T-helper 17 cell (primary cell): ENCODE measurements at regions not wholly inside any gene's neighbourhood (a gene's known extent, or its start where the extent isn't known, plus 50 kb on each side); places are given as distances from the start of the nearest gene placed in this dataset.

Experiments used
- ATAC-seq: fragments of 150-1000 bp; cut with Tn5 transposase; 2 replicates; pipeline ENCODE4 v1.10.0; 2021; ENCODE audit warnings: mild to moderate bottlenecking, moderate library complexity
- DNase-seq, 3 donors: peaks; one replicate each; pipeline versions ENCODE4 v3.0.0 to v3.0.0-alpha.2; 2020 to 2021
- H3K9me3 ChIP-seq: one replicate; pipeline ENCODE4 v1.7.0; 2013; ENCODE audit warnings: low read length, mild to moderate bottlenecking; ENCODE audit not compliant: control insufficient read depth, poor library complexity, severe bottlenecking
- H3K27ac Mint-ChIP-seq: one replicate; pipeline ENCODE4 v1.8.0; 2022; ENCODE audit warnings: mild to moderate bottlenecking, moderate library complexity, mixed read lengths
- H3K27me3 Mint-ChIP-seq: one replicate; pipeline ENCODE4 v1.8.0; 2022; ENCODE audit warnings: mixed read lengths
- H3K36me3 Mint-ChIP-seq: one replicate; pipeline ENCODE4 v1.8.0; 2022; ENCODE audit warnings: low read depth, mixed read lengths
- H3K4me1 Mint-ChIP-seq: one replicate; pipeline ENCODE4 v1.8.0; 2022; ENCODE audit warnings: mild to moderate bottlenecking, mixed read lengths
- H3K4me3 Mint-ChIP-seq: one replicate; pipeline ENCODE4 v1.8.0; 2022; ENCODE audit warnings: mild to moderate bottlenecking, moderate library complexity, mixed read lengths

GRCh38 chrX:69387567-69388487, 116.3 kb upstream of the NALF2 start:
- no peak overlapping the region for H3K27ac Mint-ChIP-seq
- H3K4me1 Mint-ChIP-seq = peaks cover 6% of the 10 kb centered on the region
- H3K36me3 Mint-ChIP-seq = no peaks in the 10 kb centered on the region
- ATAC-seq = no peak
- no peaks in the 10 kb centered on the region for H3K9me3 ChIP-seq
- H3K4me3 Mint-ChIP-seq = no peak overlapping the region
- H3K27me3 Mint-ChIP-seq = peaks cover 8% of the 10 kb centered on the region
- DNase-seq = peak in 2 of 3 donors; percentile 7 to 10

DNA sequence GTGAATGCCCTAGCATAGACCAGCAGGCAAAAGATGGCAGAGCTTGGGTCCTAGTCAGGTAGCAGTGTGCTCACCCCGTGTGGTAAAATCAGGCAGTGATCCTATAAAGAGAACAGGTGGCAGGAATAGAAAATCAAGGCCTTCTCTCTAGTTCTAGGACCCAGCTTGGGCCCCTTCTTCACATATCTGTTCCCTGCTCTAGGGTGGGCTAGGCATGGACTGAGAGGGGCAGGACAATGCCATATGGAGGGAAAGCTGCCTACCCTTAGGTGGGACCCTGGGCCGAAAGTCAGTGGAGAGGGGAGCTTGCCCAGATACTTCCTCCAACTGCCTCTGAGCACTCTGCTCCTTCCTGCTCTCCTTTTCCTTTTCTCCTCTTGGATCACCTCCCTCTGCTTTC, 117.4 kb upstream of the NALF2 start:
- Mint-ChIP-seq H3K36me3 (no peaks in the 10 kb centered on the region), H3K27ac (no peak overlapping the region), H3K4me3 (no peak overlapping the region), H3K4me1 (peaks cover 6% of the 10 kb centered on the region), H3K27me3 (peaks cover 8% of the 10 kb centered on the region)
- no peak for ATAC-seq
- H3K9me3 ChIP-seq = no peaks in the 10 kb centered on the region
- DNase-seq = no peak

DNA sequence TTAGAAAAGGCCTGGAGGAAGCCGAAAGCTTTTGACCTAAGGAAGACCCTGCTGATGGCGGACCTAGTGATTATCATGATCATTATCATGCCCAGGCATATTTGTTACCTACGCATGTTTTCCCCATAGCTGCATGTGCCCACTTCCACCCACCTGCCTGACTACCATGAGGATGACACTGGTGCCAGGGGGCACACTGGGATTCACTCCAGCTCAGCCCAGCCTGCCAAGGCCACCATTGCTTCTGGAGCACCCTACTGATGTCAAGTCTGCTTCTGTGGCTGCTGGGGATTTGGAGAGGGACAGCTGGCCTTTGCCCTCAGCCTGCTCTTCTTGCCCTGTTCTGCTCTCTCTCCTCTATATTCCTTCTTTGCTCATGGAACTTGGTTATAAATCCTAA, 124.7 kb upstream of the NALF2 start:
- H3K27me3 Mint-ChIP-seq = no peaks in the 10 kb centered on the region
- ATAC-seq (no peak), DNase-seq (no peak)
- no peak overlapping the region for H3K27ac Mint-ChIP-seq
- H3K4me3 Mint-ChIP-seq = no peak overlapping the region
- no peaks in the 10 kb centered on the region for H3K36me3 Mint-ChIP-seq
- H3K9me3 ChIP-seq = no peaks in the 10 kb centered on the region
- no peaks in the 10 kb centered on the region for H3K4me1 Mint-ChIP-seq

GRCh38 chrX:69374569-69374968, 129.6 kb upstream of the NALF2 start:
- H3K4me3 Mint-ChIP-seq = no peak overlapping the region
- peaks cover 8% of the 10 kb centered on the region for H3K36me3 Mint-ChIP-seq
- ATAC-seq (no peak), DNase-seq (no peak)
- H3K27me3 Mint-ChIP-seq = peaks cover 5% of the 10 kb centered on the region
- H3K9me3 ChIP-seq = no peaks in the 10 kb centered on the region
- no peak overlapping the region for H3K27ac Mint-ChIP-seq
- H3K4me1 Mint-ChIP-seq = no peaks in the 10 kb centered on the region

DNA sequence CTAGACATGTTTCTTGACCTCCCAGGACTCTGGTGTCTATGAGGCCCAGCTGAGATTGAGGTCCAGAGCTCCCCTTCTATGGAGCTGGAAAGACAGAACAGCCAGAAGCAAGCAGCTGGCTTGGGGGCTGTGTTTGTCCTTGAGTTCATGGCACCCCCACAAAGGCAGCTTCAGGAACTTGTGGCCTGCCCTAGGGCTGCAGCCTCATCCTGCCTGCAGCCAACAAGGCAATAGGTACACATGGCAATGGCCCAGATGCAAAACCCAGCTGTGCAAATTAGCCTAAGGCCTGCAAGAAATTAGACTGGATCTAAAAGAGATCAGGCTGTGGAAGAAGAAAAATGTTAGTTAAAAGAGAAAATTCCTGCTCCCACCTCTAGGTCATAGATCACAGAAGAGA, 131.7 kb upstream of the NALF2 start:
- Mint-ChIP-seq H3K4me1 (no peaks in the 10 kb centered on the region), H3K27ac (no peak overlapping the region), H3K36me3 (peaks cover 8% of the 10 kb centered on the region), H3K4me3 (no peak overlapping the region), H3K27me3 (peaks cover 5% of the 10 kb centered on the region)
- no peaks in the 10 kb centered on the region for H3K9me3 ChIP-seq
- no peak for DNase-seq
- no peak for ATAC-seq

DNA sequence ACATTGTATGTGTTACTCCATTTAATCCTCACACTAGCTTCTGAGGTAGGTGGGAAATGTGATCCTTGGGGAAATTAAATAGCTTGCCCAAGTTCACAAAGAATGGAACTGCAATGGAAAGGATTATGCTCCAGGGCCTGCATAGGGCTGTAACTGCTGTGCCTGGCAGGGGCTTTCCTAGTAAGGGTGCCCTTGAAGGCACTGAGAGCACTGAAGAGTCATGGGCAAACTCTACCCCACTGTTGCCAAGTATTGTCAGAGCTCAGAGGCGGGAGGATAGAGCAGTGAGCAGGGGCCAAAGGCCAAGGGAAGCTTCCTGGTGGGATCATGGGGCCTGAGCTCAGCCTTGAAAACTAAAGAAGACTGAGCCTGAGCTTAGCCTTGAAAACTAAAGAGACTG, 133.0 kb upstream of the NALF2 start:
- Mint-ChIP-seq H3K4me3 (no peak overlapping the region), H3K27ac (no peak overlapping the region), H3K4me1 (no peaks in the 10 kb centered on the region), H3K36me3 (peaks cover 8% of the 10 kb centered on the region), H3K27me3 (peaks cover 5% of the 10 kb centered on the region)
- no peak for ATAC-seq
- no peak for DNase-seq
- H3K9me3 ChIP-seq = no peaks in the 10 kb centered on the region

- H3K4me3 Mint-ChIP-seq = no peak overlapping the region
- H3K36me3 Mint-ChIP-seq = peaks cover 8% of the 10 kb centered on the region
- DNase-seq = no peak
- no peaks in the 10 kb centered on the region for H3K9me3 ChIP-seq
- no peaks in the 10 kb centered on the region for H3K4me1 Mint-ChIP-seq
- no peak for ATAC-seq
- H3K27ac Mint-ChIP-seq = no peak overlapping the region
- H3K27me3 Mint-ChIP-seq = peaks cover 5% of the 10 kb centered on the region
Measured at GRCh38 chrX:69369999-69370398, 134.1 kb upstream of the NALF2 start.

- Mint-ChIP-seq H3K27ac (no peak overlapping the region), H3K4me3 (no peak overlapping the region), H3K27me3 (no peaks in the 10 kb centered on the region), H3K4me1 (no peaks in the 10 kb centered on the region), H3K36me3 (no peaks in the 10 kb centered on the region)
- no peaks in the 10 kb centered on the region for H3K9me3 ChIP-seq
- DNase-seq (no peak), ATAC-seq (no peak)
Measured at GRCh38 chrX:69366183-69366582, 137.9 kb upstream of the NALF2 start.

GRCh38 chrX:69365755-69366154, 138.4 kb upstream of the NALF2 start:
- no peak for ATAC-seq

DNA sequence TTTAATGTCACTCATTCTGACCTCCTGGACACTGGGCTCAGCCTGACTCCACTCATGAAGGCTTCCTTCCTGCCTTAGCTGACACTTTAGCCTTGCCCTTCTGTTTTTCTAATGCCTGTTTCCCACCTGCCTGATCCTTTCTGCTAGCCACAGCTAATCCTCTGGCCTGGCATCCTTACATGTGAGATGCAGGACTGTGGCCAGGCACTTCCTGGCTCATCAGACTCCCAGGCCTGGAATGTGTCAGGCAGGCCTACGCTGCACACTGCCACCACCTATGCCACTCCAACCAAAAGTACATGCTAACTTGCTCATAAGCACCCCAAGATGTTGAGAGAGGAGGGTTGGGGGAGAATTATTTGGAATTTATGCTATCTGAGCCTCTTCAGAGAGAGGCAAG, 138.8 kb upstream of the NALF2 start:
- DNase-seq (no peak), ATAC-seq (no peak)
- H3K36me3 Mint-ChIP-seq = no peaks in the 10 kb centered on the region
- no peaks in the 10 kb centered on the region for H3K9me3 ChIP-seq
- no peaks in the 10 kb centered on the region for H3K4me1 Mint-ChIP-seq
- no peaks in the 10 kb centered on the region for H3K27me3 Mint-ChIP-seq
- H3K4me3 Mint-ChIP-seq = no peak overlapping the region
- H3K27ac Mint-ChIP-seq = no peak overlapping the region

More at GRCh38 chrX:69365755-69366154, 138.4 kb upstream of the NALF2 start:
- H3K4me3 Mint-ChIP-seq = no peak overlapping the region
- H3K36me3 Mint-ChIP-seq = no peaks in the 10 kb centered on the region
- no peaks in the 10 kb centered on the region for H3K4me1 Mint-ChIP-seq
- no peaks in the 10 kb centered on the region for H3K27me3 Mint-ChIP-seq
- H3K27ac Mint-ChIP-seq = no peak overlapping the region
- H3K9me3 ChIP-seq = no peaks in the 10 kb centered on the region
- no peak for DNase-seq

DNA sequence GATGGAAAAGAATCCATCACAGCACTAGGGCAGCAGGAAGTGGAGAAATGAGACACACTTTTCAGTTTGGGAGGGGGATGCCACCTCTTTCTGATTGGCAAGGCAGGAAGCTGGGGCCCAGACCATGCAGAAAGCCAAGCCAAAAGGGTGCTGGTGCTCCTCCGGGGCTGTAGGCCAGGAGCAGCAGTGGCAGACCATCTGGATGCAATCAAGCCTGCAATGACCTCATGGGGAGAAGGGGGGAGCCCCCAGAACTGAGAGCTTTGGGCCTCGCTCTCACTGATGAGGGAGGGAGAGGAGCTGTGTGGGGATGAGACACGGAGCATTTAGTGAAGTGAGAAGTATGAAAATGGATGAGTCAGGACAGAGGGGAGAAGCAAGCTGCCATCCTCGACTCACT, 141.3 kb upstream of the NALF2 start:
- Mint-ChIP-seq H3K4me1 (no peaks in the 10 kb centered on the region), H3K4me3 (no peak overlapping the region), H3K27me3 (no peaks in the 10 kb centered on the region), H3K27ac (no peak overlapping the region), H3K36me3 (no peaks in the 10 kb centered on the region)
- no peaks in the 10 kb centered on the region for H3K9me3 ChIP-seq
- DNase-seq (no peak), ATAC-seq (no peak)

- no peaks in the 10 kb centered on the region for H3K4me1 Mint-ChIP-seq
- DNase-seq (no peak), ATAC-seq (no peak)
- H3K9me3 ChIP-seq = no peaks in the 10 kb centered on the region
- no peak overlapping the region for H3K27ac Mint-ChIP-seq
- H3K27me3 Mint-ChIP-seq = no peaks in the 10 kb centered on the region
- H3K4me3 Mint-ChIP-seq = no peak overlapping the region
- no peaks in the 10 kb centered on the region for H3K36me3 Mint-ChIP-seq
Measured at GRCh38 chrX:69362354-69362753, 141.8 kb upstream of the NALF2 start.

DNA sequence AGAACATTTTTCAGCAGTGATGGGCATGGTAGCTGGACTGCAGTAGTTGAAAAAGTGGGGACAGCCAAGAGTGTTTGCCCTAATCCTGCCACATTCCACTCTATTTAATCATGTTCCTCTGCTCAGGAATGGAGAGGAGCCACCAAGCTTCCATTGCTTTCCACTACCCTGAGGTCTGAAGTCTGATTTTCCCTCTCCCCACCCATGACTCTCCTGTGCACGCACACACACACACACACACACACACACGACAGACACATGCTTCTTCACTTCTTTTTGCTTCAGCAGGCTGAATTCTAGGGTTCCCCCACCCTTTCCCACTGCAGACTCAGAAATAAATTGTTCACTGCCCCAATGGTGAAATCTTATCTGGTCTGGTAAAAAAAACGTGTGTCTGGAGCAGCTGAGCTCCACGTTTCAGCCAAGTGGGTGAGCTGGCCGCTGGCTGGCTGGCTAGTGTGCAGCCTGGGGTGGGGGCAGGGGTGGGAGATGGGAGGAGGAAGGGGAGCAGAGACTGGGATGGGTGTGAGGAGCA, 142.7 kb upstream of the NALF2 start:
- ATAC-seq (no peak), DNase-seq (no peak)
- Mint-ChIP-seq H3K27ac (no peak overlapping the region), H3K4me1 (no peaks in the 10 kb centered on the region), H3K27me3 (no peaks in the 10 kb centered on the region), H3K4me3 (no peak overlapping the region), H3K36me3 (no peaks in the 10 kb centered on the region)
- no peaks in the 10 kb centered on the region for H3K9me3 ChIP-seq

DNA sequence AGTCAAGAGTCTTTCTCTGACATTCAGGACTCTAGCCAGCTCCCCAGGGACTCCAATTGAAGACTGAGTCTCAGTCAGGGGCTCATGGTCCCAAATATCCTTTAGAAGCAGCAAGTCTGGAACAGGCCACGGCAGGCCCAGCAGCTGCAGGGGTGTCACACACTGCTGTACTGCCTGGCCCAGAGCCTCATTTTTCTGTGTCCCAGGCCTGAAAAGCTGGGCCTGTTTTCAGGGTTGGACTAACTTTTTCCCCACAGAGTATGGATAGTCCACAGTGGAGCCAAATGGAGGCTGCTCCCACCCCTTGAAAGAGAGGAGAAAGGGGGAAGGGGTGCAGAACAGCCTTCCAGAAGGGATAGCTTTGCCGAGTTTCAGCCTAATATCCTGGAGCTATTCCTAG, 146.8 kb upstream of the NALF2 start:
- DNase-seq = no peak
- H3K4me3 Mint-ChIP-seq = no peak overlapping the region

More for the DNA sequence above, 146.8 kb upstream of the NALF2 start:
- no peak overlapping the region for H3K27ac Mint-ChIP-seq
- H3K4me1 Mint-ChIP-seq = no peaks in the 10 kb centered on the region
- no peak for ATAC-seq
- H3K36me3 Mint-ChIP-seq = no peaks in the 10 kb centered on the region
- H3K27me3 Mint-ChIP-seq = no peaks in the 10 kb centered on the region
- H3K9me3 ChIP-seq = no peaks in the 10 kb centered on the region
